Stimulated activated CD8-positive, alpha-beta memory T cell treated with anti-CD3 and anti-CD28 coated beads, Interleukin-15, amount 100 ng/mL, for 48 hours (primary cell): ENCODE measurements at regions not wholly inside any gene's neighbourhood (a gene's known extent, or its start where the extent isn't known, plus 50 kb on each side); places are given as distances from the start of the nearest gene placed in this dataset.
"Not testable (repeated sequence)": the region's sequence is repeated elsewhere in the genome, so short reads cannot be mapped to it uniquely, and the experiment has no call there.

Experiments used
- DNase-seq, 2 donors: peaks; one replicate each; pipeline ENCODE4 v3.0.0-alpha.2; 2020; ENCODE audit warnings: low read depth in 2 of 2

DNA sequence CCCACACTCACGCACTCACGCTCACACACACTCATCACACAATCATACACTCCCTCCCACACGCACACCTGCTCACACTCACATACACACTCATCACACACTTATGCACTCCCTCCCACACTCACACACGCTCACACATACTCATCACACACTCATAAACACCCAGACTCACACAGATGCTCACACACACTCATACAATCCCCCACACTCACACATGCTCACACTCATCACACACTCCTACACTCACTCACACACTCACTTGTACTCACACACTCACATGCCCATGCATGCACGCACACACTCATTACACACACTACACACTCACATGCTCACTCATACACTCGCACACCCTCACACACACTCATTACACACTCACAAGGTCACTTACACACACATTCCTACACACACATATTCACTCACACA, 131.1 kb upstream of the PDE10A start:
- no peak for DNase-seq

GRCh38 chr6:165793287-165793825, 130.3 kb upstream of the PDE10A start:
- DNase-seq: no peak

DNA sequence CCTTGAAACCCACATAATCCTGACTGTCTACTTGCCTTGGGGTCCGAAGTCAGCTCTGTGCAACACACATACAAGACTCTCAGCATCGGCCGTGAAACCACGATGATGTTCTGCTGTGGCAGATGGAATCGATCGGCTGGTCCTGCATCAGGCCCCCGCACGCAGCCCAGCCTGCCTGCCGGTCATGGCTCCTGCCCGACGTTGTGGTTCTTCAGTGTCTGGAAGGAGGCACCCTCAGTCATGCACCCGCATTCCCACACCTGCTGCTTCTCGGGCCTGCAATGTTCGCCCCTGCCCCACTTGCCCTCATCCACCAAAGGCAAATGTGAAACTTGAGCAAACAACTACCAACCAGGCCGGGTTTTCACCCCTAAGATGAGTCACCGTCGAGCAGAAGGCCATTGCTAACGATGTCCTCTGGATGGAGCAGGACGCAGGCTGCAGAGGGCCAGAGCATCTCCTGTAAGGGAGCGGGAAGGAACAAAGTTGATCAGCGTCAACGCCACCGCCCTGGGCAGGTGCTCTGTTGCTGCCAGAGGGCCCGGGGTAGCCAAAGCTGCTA, 128.9 kb upstream of the PDE10A start:
- DNase-seq: no peak

DNA sequence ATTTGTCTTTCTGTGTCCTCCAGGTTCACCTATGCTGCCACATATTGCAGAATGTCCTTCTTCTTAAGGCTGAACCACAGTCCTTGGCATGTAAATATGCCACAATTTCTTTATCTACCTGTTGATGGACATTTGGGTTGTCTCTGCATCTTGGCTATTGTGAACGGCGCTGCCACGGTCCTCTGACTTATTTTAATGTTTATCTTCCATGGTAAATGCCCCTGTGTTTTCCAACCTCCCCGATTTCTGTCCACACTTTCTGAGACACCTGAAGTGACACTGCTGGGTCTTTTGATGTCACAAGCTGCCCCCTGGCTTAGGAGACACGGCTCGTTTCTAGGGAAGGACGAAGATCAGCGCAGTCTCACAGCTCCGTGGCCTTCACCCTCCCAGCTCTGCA, 128.3 kb upstream of the PDE10A start:
- DNase-seq: no peak

- DNase-seq: no peak
These were observed 119.8 kb upstream of the PDE10A start for GRCh38 chr6:165782812-165783211.

GRCh38 chr6:165782134-165782533, 119.1 kb upstream of the PDE10A start:
- no peak for DNase-seq

DNA sequence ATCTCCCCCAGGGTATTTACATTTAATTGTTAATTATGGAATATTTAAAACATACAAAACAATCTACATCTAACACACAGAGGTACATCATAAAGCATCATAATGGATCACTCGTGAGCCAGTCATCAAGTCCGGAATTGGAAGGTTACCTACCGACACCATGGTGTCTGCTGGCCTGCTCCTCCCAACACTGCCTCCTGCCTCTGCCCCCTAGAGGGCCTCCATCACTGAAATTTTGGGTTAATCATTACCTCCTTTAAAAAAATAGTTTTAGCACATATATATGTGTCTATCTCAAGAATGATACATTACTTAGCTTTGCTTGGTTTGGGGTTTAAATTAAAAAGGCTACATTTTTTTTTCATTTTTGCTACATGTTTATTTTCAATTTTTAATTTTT, 114.6 kb upstream of the PDE10A start:
- no peak for DNase-seq

GRCh38 chr6:165776691-165777090, 113.7 kb upstream of the PDE10A start:
- DNase-seq: no peak

DNA sequence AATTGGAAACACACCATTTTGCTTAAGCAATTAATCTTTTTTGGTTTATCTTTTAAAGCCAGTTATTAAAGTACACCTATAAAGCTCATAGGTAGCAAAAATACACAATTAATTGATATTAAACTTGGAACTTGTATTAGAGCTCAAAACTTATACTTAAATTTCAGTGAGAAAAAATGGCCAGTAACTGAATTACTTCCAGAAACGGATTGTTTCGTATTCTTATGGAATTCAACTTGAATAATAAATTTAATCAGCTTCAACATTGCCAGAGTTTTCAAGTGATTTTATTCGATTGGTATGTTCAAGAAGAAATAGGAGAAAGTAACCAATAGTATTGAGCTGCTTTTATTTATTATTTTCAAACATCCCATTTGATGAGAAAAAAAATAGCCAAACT, 112.7 kb upstream of the PDE10A start:
- no peak for DNase-seq

DNA sequence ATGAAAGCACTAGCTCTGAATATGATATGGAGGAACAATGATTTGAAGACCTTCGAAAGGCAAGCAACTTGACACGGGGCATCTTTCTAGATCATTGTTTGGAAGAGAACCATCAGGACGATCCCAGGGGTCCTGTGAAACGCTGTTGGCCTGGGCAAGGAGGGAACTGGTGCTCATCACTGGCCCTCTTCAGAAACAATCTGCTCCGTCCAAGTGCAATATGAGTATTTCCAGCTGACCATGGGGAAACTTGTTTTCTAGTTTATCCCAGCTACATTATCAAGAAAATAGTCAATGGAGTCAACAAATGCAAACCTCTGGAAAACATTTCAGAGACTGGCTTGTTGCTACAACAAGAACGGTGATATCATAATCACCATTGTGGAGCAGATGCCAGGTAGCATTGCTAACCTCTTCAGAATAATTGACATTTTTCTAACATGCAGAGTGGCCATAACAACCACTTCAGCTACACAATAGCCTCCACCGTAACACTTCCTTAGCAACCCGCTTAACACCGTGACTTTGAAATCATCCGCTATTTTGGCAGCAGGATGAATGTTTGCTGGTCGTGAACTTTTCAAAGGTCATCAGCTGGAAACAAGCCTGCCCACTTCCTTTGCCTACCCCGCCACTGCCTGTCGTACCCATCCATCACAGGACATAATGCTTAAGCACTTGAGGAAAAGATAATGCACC, 112.0 kb upstream of the PDE10A start:
- DNase-seq: no peak

GRCh38 chr6:165770397-165771082, 107.5 kb upstream of the PDE10A start:
- DNase-seq: no peak

- DNase-seq: no peak
These were observed 106.8 kb upstream of the PDE10A start for GRCh38 chr6:165769884-165770283.

DNA sequence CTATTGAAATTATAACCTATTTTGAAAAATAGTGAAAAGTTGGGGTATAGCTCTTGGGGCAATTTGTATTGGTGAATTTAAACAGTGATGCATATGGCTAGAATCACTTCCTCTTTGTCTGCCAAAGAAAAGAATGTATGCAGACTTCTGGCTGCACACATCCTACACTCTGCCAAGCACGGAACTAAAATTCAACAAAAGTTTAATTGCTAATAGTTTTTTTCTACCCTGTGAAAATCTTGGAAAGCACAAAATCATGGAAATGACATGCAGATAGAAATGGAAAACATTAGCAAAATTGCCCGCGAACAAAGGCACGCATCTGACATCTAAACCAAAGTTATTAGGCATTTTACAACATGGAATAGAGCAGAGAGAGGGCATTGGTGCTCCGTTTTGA, 106.4 kb upstream of the PDE10A start:
- no peak for DNase-seq

DNA sequence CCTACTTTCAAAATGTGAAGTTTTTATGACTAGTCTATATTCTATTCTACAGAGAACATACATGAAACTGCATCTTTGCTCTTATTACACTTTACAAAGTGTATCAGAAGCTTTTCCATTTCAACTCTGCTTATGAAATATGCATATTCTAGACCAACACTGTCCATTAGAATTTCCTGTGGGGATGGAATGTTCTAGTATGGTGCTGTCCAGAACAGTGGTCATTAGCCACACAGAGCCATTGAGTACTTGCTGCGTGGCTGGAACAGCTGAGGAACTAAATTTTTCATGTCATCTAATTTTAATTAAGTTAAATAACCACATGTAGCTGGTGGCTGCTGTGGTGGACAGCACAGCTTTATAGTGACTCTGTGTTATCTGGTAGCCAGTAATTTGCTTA, 105.9 kb upstream of the PDE10A start:
- no peak for DNase-seq

- no peak for DNase-seq
These were observed 104.2 kb upstream of the PDE10A start for GRCh38 chr6:165767228-165767627.

DNA sequence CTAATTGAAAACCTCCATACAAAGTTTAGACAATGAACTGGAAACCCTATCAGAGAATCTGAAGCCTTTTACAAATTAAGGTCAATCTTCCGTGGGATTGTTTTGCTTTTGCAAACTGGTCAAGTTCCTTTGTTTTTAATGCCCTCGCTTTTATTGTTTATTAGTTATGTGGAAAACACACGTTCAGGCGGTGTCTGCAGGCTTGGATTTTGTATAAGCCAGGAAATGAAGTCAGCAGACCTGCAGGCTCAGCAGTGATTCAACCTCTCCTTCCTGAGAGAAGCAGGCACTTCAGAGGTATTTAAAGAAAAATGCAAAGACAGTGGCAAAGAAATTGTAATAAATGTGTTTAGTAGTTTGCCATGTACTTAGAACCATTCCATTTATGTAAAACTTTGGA, 103.4 kb upstream of the PDE10A start:
- DNase-seq: no peak

DNA sequence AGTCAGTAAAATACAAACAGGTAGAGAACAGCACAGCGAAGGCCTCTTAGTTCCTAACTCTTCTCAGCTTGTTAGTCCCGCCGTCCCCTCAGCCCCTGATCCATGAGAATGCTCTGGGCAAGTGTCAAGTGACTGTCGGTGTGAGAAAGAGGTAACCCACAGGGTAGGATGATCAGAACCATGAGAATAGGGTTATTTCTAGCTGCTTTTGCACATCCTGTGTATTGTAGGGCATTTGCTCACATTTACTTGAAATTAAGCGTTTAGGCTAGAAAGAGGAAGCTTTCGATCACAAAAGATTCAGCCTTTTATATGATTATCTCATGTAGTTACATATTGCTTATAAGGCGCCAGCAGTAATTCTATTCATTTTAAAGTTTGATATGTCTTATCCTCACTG, 103.0 kb upstream of the PDE10A start:
- DNase-seq: no peak

- not testable (repeated sequence) for DNase-seq
These were observed 102.2 kb upstream of the PDE10A start for GRCh38 chr6:165765256-165765655.

DNA sequence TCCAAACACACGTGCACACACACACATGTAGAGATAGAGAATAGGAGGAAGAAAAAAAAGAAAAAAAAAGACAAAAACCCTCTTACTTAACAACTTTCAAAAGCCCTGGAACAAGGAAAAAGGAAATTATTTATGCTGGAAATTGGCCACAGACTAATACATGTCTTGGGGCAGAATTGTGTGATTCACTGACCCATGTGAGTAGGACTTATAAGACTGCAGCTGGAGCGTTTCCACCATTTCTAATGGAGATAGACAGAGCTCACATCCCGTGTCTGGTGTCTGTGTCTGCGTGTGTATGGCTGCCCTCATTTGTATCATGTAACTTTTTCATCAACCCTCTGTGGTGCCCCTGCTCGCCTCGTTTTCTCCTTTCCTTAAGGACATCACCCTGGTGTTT, 99.8 kb upstream of the PDE10A start:
- DNase-seq: no peak

GRCh38 chr6:165762125-165762524, 99.1 kb upstream of the PDE10A start:
- no peak for DNase-seq

DNA sequence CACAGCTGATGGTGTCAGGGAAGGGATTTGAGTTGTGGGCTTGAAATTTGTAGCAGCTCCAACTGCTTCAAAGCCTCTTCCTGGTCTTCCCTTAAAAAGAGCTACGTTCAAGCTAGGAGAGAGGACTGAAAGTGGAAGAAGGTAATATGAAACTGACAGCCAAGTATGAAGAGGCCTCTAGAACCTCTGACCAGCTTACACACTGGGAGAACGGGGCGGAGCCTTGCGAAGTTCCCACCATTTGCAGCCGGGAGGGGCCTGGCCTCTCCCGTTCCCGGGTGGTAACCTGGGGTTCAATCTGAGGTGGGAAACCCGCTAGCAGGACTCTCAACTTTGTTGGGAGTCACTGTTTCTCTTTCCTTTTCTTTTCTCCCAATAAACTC, 97.8 kb upstream of the PDE10A start:
- DNase-seq: no peak

GRCh38 chr6:165760126-165760802, 97.2 kb upstream of the PDE10A start:
- no peak for DNase-seq

- no peak for DNase-seq
These were observed 95.4 kb upstream of the PDE10A start for GRCh38 chr6:165758441-165758840.
